ENCODE measurements at regions not wholly inside any gene's neighbourhood (a gene's known extent, or its start where the extent isn't known, plus 50 kb on each side); places are given as distances from the start of the nearest gene placed in this dataset. TPM values are rescaled to one million over a fixed set of nuclear protein-coding genes. Genes with fewer than 3 reads are reported as not detected.

Small RNA genes lying in the stretch of these regions (microRNA-seq; reads per million reads assigned to microRNA genes)
- gene MIR1305, result not detected

Data from Right ventricle myocardium superior (tissue), 1 donor.